Activated CD4-positive, alpha-beta T cell treated with anti-CD3 and anti-CD28 coated beads, Interleukin-2, amount 50 U/mL, for 48 hours (primary cell): ENCODE measurements at regions not wholly inside any gene's neighbourhood (a gene's known extent, or its start where the extent isn't known, plus 50 kb on each side); places are given as distances from the start of the nearest gene placed in this dataset.
A peak's percentile ranks its signal among the peaks of the same experiment; 100 is the strongest.

Experiments used
- DNase-seq, 2 experiments: peaks; one replicate each; pipeline ENCODE4 v3.0.0-alpha.2; 2020

DNA sequence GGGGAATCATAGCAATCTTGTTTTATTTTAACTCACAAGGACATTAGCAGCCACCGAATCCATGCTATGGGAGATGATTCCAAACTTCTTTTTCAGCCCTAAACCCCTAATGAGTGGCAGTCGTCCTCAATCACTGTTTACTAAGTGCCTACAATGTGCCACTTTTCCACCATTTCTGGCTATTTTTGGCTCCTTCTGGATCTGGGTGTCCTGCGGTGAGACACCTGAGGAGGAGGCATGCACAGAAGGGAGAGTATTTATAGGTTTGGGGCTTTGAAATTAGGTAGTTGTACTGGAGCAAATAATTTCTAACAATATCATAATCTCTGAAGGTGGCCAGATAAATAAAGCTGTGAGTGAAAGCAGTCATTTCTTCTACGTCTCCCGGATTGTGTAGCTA lies 1125.6 kb downstream of the BCL11B start:
- DNase-seq: no peak

DNA sequence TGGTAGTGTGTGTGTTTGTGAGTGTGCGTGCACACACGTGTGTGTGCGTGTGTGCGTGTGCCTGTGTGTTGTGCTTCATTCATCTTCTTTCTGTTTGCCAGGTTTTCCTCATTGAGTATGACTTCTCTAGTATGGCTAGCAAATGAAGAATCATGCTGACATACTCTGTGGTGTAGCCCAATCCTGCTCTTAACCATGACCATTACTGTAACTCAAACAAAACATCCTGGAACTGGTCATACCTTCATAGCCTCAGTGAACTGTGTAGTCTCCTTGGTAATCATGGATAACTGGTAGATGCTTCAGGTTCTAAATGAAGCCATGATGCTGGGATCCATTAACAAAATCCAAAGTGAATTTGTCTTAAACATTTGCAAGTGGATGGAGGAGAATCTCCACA lies 1117.7 kb downstream of the BCL11B start:
- no peak for DNase-seq

DNA sequence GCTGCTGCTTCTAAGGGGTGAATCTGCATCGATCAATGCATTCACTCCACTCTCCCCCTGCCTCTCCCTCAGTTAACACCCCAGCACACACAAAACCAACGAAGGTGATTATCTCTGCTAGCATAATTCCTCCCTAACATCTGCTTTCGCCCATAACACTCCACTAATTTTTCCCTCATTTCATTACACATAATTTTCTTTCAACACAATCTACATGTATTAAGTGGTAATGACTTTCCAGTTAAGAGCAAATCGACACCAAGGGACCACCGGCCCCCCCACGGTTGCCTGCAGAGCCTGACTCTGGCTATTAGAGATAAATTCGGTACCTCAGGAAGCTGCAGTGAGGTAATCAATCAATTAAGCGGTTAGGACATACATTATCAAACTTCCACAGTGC lies 1115.6 kb downstream of the BCL11B start:
- DNase-seq: no peak

- no peak for DNase-seq
Measured at GRCh38 chr14:98160901-98161300, 1111.1 kb downstream of the BCL11B start.

- DNase-seq: no peak
Measured at GRCh38 chr14:98161356-98161755, 1110.6 kb downstream of the BCL11B start.

DNA sequence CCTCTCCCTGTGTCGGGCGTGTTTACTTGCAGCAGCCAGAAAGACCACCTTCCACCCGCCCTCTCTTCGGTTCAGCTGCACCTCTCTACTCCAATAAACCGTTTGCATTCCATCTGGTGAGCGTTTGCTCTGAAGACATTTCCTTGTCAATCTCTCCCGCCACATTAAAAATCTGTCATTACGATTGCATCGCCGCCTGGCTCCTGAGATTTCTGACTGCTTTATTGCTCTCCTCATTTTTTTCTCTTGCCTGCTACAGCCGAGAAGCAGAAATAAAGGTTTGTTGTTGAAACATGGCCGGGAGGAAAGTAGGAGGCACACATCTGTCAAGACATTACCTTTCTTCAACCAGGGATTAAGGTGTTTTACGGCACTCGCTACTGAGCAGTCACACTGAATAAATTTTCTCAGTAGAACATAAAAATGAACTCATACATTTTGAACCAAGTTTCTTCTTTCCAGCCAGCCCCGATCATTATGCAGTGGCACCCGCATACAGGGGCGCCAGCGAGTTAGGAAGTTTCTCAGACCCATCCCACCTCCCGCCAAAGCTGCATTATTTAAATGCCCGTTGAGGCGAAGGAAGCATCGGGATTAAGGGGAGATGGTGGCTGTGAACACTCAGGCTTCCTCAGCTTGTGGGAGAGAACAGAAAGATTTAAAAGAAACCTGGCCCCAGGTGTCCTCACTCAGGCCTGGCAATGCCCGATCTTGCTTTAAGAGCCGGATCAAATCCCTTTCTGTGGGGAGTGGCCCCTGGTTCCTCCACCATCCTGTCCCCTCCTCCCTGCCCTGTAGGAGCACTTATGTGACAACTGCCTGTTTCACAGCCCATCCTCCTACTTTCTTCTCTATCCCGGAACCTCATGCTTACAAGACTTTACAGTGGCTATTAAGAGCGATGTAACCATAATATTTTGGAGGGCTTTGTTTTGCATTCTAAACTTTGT lies 1108.9 kb downstream of the BCL11B start:
- no peak for DNase-seq

DNA sequence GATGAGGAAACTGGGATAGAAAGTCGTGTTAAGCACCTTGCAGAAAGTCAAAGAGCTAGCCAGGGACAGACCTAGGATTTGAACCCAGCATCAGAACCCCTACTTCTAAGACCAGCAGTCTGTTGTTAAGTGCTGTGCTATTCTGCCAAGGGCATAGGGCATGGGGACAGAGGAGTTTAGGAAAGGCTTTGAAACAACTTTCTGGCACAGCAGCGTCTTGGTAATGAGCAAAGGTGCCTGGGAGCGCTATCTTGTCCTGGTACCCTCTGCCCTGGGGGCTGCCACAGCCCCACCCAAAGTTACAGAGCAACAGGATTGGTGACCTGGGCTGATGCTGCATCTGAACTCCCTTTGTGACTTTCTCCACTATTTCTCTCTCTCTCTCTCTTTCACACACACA lies 1108.1 kb downstream of the BCL11B start:
- no peak for DNase-seq

DNA sequence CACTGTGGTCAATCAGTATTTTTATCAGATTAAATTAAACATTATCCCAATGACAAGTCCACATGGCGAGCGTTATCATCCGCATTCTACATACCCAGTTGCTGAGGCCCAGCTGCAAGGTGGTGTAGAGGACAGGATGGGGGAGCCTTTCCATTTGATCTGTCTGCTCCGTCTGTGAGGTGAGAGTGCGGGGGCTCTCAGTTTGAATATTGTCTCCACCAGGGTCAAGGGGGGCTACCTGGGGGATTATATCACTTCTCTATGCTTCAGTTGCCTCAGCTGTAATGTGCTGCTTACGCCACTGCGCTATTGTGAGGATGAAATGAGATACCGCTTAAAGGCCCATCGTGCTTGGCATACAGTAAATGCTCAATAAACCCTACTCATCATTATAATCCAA lies 1106.0 kb downstream of the BCL11B start:
- DNase-seq: no peak

DNA sequence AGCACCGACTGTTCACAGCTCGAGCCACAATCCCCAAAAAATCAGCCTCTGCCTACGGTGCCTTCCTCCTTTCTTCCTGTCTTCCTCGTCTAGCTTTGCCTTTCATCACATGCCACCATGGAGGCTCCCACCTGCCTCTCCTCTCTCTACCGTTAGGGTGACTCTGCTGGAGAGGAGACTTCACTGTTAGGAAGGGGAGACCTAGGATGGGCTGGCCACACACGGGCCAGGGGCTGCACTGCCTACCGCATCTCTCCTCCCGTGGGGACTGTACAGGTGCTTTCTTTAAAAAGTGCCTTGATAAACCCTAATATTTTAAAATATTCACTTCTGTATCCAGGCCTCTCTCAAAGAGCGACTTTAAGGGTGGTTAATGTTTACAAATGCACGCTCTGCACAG lies 1104.7 kb downstream of the BCL11B start:
- no peak for DNase-seq

- peak; percentile 33 to 44 for DNase-seq
Measured at GRCh38 chr14:98167705-98168104, 1104.3 kb downstream of the BCL11B start.

GRCh38 chr14:98168211-98168985 lies 1103.6 kb downstream of the BCL11B start:
- peak; percentile 18 to 33 for DNase-seq

DNA sequence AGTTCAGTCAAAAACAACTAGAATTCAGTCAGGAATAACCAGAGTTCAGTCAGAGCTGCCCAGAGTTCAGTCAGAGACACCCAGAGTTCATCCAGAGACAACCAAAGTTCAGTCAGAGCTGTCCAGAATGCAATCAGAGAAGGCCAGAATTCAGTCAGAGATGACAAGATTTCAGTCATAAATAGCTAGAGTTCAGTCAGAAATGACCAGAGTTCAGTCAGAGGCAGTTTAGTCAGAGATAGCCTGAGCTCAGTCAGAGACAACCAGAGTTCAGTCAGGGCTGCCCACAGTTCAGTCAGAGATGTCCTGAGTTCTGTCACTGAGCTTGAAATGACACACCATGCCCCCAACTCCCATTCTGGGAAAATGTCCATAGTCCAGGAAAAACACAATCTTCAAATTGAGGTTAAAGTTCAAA lies 1102.8 kb downstream of the BCL11B start:
- peak; percentile 39 to 53 for DNase-seq

DNA sequence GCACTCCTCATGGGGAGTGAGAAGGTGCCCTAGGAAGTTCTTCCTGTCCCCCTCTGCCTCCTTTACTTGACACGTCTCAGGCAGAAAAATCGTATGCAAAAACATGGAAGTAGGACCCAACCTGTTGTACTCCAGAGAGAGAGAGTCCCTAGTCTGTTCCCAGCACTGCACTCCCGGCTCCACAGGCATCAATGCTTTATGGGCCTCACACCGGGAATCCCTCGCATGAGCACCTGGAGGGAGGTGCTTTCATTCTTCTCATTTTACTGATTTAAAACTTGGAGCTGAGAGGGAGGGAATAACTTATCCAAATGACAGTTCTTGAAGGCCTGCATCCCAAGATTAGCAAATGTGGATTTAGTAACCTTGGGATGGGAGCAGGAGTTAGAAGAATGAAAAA lies 1101.4 kb downstream of the BCL11B start:
- DNase-seq: no peak

DNA sequence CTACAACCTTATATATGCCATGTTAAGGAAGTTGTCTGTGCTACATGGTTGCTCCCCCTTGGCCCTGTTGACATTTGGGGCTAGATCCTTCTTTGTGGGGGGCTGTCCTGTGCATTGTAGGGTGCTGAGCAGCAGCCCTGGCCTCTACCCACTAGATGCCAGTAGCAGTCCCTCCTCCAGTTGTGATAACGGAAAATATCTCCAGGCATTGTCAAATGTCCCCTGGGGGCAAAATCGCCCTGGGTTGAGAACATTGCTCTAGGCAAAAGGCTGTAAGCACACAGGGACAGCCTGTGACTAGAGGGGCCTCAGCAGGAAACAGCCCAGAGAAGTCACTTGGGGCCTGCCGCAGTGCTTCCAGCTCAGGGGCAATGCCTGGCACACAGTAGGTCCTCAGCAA lies 1100.3 kb downstream of the BCL11B start:
- peak in 1 of 2 experiments; percentile 38 for DNase-seq

GRCh38 chr14:98172243-98172778 lies 1099.7 kb downstream of the BCL11B start:
- no peak for DNase-seq

GRCh38 chr14:98173305-98173704 lies 1098.7 kb downstream of the BCL11B start:
- DNase-seq: peak in 1 of 2 experiments; percentile 62

- no peak for DNase-seq
Measured at GRCh38 chr14:98174041-98174440, 1098.0 kb downstream of the BCL11B start.

DNA sequence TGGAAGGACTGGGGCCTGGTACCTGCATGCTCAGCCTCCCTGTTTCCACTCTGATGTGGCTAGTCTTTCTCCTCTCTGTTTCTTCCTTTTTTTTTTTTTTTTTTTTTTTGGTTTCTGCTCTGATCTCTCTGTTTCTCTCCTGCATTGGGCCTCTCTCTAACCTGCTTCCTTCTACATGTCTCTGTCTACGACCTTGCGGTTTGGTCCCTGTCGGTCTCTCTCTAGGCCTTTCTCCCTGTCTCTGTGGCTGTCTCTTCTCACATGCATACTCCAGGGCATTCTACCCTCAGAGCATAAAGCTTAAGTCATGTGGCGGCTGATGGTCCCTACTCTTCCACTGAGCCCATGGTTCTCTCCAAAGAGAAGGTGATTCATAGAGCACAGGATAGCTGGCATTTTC lies 1096.6 kb downstream of the BCL11B start:
- DNase-seq: no peak

GRCh38 chr14:98175881-98176280 lies 1096.1 kb downstream of the BCL11B start:
- DNase-seq: no peak

DNA sequence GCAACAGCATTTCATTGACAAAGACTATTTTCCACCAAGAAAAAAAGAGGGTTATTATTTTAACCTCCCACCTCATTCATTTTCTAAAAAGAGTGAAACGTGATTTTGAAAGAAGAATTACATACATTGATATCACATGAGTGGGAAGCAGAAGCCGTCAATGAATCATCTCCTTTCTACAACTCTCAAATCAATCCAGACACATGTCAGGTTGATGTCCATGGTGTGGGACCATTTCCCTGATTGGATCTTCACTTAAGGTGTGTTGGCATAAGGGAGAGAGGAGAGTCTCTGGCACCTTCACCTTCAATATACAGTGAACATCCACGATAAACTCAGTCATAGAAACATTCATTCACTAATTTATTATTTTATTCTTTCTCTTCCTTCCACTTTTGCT lies 1095.1 kb downstream of the BCL11B start:
- no peak for DNase-seq

DNA sequence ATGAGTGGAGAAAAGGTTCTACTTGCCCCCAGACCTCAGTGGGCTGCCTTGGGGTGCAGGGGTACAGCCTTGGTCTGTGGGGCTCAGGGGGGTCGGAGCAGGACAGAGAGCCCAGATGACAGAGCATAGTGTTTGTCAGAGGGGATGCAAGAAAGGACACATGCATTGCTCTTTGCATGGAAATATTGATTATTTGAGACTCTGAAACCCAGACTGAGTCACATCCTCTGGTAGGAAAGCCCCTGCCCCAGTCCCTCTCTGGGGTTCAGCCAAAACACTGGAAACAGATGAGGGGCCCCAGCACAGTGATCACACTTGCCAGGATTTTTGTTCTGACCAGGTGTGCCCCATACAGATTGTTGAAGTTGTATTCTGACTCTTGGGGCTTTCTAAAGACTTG lies 1094.4 kb downstream of the BCL11B start:
- peak; percentile 74 to 83 for DNase-seq

GRCh38 chr14:98181241-98181640 lies 1090.8 kb downstream of the BCL11B start:
- no peak for DNase-seq

DNA sequence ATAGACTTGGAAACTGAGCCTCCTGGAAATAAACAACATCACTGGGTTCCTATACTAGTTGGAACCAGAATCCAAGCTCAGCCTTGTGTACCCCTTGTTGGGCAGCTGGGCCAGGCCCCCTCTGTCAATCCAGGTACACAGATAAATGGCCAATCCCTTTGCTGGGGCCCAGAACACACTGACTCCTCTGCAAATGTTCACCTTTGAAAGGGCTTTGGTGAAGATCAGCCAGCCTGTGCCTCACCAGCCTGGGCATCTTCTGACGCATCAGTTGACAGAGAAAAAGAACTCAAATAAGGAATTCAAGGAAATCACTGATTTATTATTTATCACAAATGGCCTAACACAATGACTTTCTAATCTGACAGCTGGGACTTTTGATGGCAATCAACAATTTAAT lies 1090.2 kb downstream of the BCL11B start:
- DNase-seq: no peak
